ENCODE measurements at regions not wholly inside any gene's neighbourhood (a gene's known extent, or its start where the extent isn't known, plus 50 kb on each side); places are given as distances from the start of the nearest gene placed in this dataset.

DNA sequence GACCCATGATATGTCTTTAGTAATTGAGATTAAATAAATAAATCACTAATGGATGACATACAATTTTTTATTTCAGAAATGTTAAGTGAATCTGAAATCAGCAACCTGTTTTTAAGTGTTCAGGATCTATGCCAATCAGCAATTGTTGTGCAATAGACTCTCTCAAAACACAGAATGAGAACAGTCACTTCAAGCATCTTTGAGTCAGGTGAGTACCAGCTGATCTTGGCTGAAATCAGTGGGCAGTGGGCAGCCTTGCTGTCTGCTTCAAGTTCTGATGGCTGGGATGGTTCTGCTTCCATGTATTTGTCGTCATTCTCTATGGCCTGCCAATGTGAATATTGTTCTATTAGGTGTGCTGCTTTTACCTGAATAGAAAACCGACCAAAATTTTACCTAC, 82.3 kb upstream of the NRG3 start:
- no peak for DNase-seq (ENCODE audit: low spot score)

DNA sequence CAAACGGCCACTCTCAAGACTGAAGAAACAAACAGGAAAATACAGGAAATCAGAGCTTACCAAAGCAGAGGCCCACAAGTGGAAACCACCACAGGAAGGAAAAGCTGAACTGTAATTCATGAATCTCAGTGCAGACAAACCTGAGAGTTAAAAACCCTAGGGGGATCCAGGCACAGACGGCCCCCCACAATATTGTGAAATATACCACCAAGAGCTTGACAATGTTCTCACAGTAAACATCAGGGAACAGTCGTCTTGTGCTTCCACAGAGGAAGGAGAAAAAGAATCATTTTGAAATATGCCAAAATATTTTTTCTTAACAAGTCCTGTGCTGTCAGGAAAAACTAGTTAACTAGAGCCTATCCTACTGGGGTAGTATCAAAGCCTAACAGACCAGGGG, 68.2 kb upstream of the NRG3 start:
- no peak for DNase-seq (ENCODE audit: low spot score)

DNA sequence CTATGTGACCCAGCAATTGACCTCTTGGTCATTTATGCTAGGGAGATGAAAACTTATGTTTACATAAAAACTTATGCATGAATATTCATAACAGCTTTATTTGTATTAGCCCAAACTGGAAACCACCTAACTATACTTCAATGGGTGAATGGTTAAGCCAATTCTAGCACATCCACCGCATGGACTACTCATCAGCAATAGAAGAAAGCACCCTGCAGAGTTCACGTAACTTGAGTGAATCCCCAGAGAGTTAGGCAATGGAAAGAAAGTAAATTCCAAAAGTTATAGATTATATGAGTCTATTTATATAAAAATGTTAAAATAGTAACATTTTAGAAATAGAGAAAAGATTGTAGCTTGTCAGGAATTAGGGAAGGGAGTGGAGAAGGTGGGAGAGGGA, 60.2 kb upstream of the NRG3 start:
- no peak for DNase-seq (ENCODE audit: low spot score)

DNA sequence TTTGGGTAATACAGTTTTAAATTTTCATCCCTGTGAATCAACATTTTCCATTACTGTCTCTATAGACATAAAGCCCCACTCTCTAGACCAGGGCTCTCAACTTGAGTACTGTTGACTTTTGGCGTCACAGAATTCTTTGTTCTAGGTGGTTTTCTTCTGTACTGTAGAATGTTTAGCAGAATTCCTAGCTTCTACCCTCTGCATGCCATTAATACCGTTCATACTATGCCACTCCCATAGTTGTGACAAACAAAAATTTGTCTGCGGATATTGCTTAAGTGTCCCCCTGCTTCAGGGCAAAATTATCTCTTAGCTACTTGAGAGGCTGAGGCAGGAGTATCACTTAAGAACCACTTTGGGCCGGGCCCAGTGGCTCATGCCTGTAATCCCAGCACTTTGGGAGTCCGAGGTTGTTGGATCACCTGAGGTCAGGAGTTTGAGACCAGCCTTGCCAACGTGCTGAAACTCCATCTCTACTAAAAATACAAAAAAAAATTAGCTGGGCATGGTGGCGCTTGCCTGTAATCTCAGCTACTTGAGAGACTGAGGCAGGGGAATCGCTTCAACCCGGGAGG, 57.3 kb upstream of the NRG3 start:
- no peak for DNase-seq (ENCODE audit: low spot score)

DNA sequence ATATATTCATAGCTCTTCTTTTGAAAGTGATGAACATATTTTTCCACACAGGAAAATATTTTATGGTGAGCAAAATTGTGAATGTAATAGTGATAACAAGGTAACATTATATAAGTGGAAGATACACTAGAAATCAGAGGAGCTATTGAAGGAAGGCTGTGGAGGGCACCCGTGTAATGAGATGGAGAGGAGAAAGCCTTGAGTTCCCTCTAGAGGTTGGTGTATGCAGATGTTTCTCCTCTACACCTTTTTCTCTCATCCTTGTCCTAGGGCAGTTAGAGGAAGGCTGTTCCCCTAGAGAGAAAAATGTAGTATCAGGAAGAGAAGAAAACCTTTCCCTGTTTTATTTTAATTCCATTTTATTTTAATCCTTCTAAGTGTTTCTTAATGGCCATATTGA, 54.6 kb upstream of the NRG3 start:
- no peak for DNase-seq (ENCODE audit: low spot score)
